Mesothelial cell of epicardium (in vitro differentiated cells): ENCODE measurements at regions not wholly inside any gene's neighbourhood (a gene's known extent, or its start where the extent isn't known, plus 50 kb on each side); places are given as distances from the start of the nearest gene placed in this dataset.

ENCODE experiments used
- DNase-seq, 2 experiments: peaks; one replicate each; pipeline ENCODE4 v3.0.0; 2021; ENCODE audit warnings: low spot score in 2 of 2; ENCODE audit not compliant: unreplicated experiment in 2 of 2
- H3K27ac Mint-ChIP-seq: 2 replicates; pipeline ENCODE4 v1.8.0; 2021; ENCODE audit warnings: mixed read lengths
- H3K27me3 Mint-ChIP-seq: 2 replicates; pipeline ENCODE4 v1.8.0; 2021; ENCODE audit warnings: low read depth, mixed read lengths
- H3K36me3 Mint-ChIP-seq: 2 replicates; pipeline ENCODE4 v1.8.0; 2021; ENCODE audit warnings: mixed read lengths
- H3K4me1 Mint-ChIP-seq: 2 replicates; pipeline ENCODE4 v1.8.0; 2021; ENCODE audit warnings: mixed read lengths
- H3K4me3 Mint-ChIP-seq: 2 replicates; pipeline ENCODE4 v1.8.0; 2021; ENCODE audit warnings: mild to moderate bottlenecking, moderate library complexity, mixed read lengths
- H3K9me3 Mint-ChIP-seq: 2 replicates; pipeline ENCODE4 v1.8.0; 2021; ENCODE audit warnings: mixed read lengths
- CTCF ChIP-seq: fragments of 200-600 bp; sonication (generic); IDR thresholded peaks from one replicate; pipeline ENCODE4 v1.5.0; 2021; ENCODE audit warnings: antibody characterized with exemption; ENCODE audit not compliant: unreplicated experiment

DNA sequence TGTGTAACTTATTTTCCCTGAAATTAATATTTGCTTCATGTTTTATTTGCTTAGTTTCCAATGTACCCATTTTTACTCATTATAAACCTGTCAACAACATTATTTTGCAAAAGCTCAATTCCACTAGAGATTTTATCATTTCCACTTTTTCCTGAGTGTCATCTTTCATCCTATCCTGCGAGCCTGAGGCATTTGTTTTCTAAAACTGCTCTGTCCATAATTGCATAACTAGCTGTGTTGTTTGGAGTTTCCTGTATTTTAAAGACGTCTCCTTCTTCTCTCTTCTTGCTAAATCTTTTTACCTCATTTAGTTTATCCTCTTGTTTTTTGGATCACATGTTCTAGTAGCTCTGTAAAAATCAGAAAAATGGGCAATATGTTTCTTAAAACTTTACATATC lies 332.7 kb upstream of the NOVA1 start:
- no peak for DNase-seq
- Mint-ChIP-seq H3K9me3 (no peaks in the 10 kb centered on the region), H3K4me1 (peaks cover 22% of the 10 kb centered on the region), H3K27ac (no peak overlapping the region), H3K27me3 (no peaks in the 10 kb centered on the region), H3K4me3 (no peak overlapping the region), H3K36me3 (no peaks in the 10 kb centered on the region)
- TF ChIP-seq CTCF, result no peak

DNA sequence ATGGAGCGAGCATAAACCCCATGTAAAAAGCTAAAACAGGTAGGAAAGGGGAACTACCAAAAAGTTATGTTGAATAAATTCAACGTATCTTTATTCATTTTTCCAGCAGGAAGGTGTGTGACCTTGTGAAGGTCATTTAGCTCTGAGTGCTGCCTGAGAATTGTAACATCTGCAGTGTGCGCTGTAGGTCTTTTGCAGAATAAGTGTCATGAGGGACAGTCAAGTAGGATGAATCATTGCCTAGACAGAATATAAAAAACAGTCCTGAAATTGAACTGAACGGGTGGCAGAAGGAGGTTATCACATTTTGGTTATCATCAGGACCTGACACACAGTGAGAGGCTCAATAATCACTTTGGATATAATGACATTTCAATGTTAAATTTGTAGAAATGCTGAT lies 334.8 kb upstream of the NOVA1 start:
- DNase-seq, result no peak
- Mint-ChIP-seq H3K4me1 (peaks cover 12% of the 10 kb centered on the region), H3K27me3 (no peaks in the 10 kb centered on the region), H3K27ac (no peak overlapping the region), H3K36me3 (no peaks in the 10 kb centered on the region), H3K9me3 (no peaks in the 10 kb centered on the region), H3K4me3 (no peak overlapping the region)
- TF ChIP-seq CTCF, result no peak

GRCh38 chr14:26933431-26933830 lies 335.6 kb upstream of the NOVA1 start:
- no peaks in the 10 kb centered on the region for H3K9me3 Mint-ChIP-seq
- no peak for TF ChIP-seq CTCF
- H3K4me3 Mint-ChIP-seq, result no peak overlapping the region
- H3K36me3 Mint-ChIP-seq, result no peaks in the 10 kb centered on the region
- no peak overlapping the region for H3K27ac Mint-ChIP-seq
- no peak for DNase-seq
- peaks cover 13% of the 10 kb centered on the region for H3K4me1 Mint-ChIP-seq
- H3K27me3 Mint-ChIP-seq, result no peaks in the 10 kb centered on the region

DNA sequence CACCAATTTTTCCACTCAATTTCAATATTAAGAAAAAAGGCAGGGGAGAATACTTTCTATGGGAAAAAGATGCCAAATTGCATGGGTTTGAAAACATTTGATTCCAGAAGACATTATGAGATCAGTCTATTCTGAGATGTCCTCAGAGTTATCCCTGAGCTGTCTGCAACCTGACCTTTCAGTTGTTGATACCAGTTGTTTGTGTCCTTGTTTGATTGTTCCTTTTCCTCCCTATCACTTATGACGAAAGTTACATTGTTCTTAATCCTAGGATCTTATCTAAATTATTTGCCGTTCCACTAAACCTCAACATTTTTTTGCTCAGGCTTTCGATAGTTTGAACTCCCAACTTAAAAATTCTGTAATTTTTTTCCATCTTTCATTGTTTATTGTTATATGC lies 336.3 kb upstream of the NOVA1 start:
- no peak overlapping the region for H3K27ac Mint-ChIP-seq
- H3K27me3 Mint-ChIP-seq, result no peaks in the 10 kb centered on the region
- no peaks in the 10 kb centered on the region for H3K9me3 Mint-ChIP-seq
- TF ChIP-seq CTCF, result no peak
- no peak for DNase-seq
- H3K4me3 Mint-ChIP-seq, result no peak overlapping the region
- H3K36me3 Mint-ChIP-seq, result no peaks in the 10 kb centered on the region
- peaks cover 9% of the 10 kb centered on the region for H3K4me1 Mint-ChIP-seq

GRCh38 chr14:26935733-26936132 lies 337.9 kb upstream of the NOVA1 start:
- Mint-ChIP-seq H3K4me3 (no peak overlapping the region), H3K27ac (no peak overlapping the region), H3K36me3 (no peaks in the 10 kb centered on the region), H3K4me1 (peaks cover 8% of the 10 kb centered on the region), H3K27me3 (no peaks in the 10 kb centered on the region), H3K9me3 (no peaks in the 10 kb centered on the region)
- TF ChIP-seq CTCF, result no peak
- no peak for DNase-seq

GRCh38 chr14:26938054-26938453 lies 340.2 kb upstream of the NOVA1 start:
- Mint-ChIP-seq H3K4me1 (peaks cover 10% of the 10 kb centered on the region), H3K27ac (no peak overlapping the region), H3K9me3 (no peaks in the 10 kb centered on the region), H3K27me3 (no peaks in the 10 kb centered on the region), H3K36me3 (no peaks in the 10 kb centered on the region), H3K4me3 (no peak overlapping the region)
- TF ChIP-seq CTCF, result no peak
- no peak for DNase-seq
